SK-N-SH (cell line): ENCODE measurements at regions not wholly inside any gene's neighbourhood (a gene's known extent, or its start where the extent isn't known, plus 50 kb on each side); places are given as distances from the start of the nearest gene placed in this dataset.

Source experiments
- CTCF ChIA-PET: fragments of 300-600, 350-600 bp; formaldehyde crosslinking; extraction: SDS; loops from one replicate; lab custom pipeline; 2021; lab: Yijun Ruan, JAX
- POLR2A ChIA-PET: fragments of 350-600 bp; sonication (Branson Sonifier 250); formaldehyde crosslinking; extraction: SDS; loops from one replicate; lab custom pipeline; 2020; ENCODE audit warnings: antibody characterized with exemption, inconsistent platforms; lab: Yijun Ruan, JAX
- DNase-seq: peaks from one replicate; pipeline ENCODE4 v3.0.0; 2012
- H2AFZ ChIP-seq: fragments of 200-600 bp; sonication (generic); 2 replicates; pipeline ENCODE4 v1.8.1; 2016; ENCODE audit warnings: antibody characterized with exemption, mild to moderate bottlenecking, low read depth
- H3F3A ChIP-seq: fragments of 200-600 bp; sonication (generic); replicated peaks from 2 replicates; pipeline ENCODE3; 2016; ENCODE audit warnings: antibody characterized with exemption, mild to moderate bottlenecking; ENCODE audit not compliant: insufficient read depth
- H3K27ac ChIP-seq, 2 experiments: fragments of 200-500 bp in 1 of 2; fragments of 200-600 bp in 1 of 2; sonication (Bioruptor generic) in 1 of 2; sonication (generic), shearing (Covaris generic) in 1 of 2; 2 replicates each; pipeline versions ENCODE4 v1.5.1 to v1.6.1; 2014 to 2016; ENCODE audit warnings: low read depth in 2 of 2, inconsistent platforms in 1 of 2, low read length in 1 of 2, mild to moderate bottlenecking in 1 of 2, mixed read lengths in 1 of 2
- H3K27me3 ChIP-seq: fragments of 200-600 bp; sonication (generic), shearing (Covaris generic); 2 replicates; pipeline ENCODE4 v1.6.1; 2016; ENCODE audit warnings: mixed run types; ENCODE audit not compliant: insufficient read depth
- H3K36me3 ChIP-seq, 2 experiments: fragments of 200-500 bp in 1 of 2; fragments of 200-600 bp in 1 of 2; sonication (Bioruptor generic) in 1 of 2; sonication (generic) in 1 of 2; replicated peaks in 1 of 2; 2 replicates each; pipeline versions ENCODE3 to v1.5.1; 2014 to 2016; ENCODE audit warnings: low read length in 1 of 2, mild to moderate bottlenecking in 1 of 2; ENCODE audit not compliant: insufficient read depth in 2 of 2, control insufficient read depth in 1 of 2
- H3K4me1 ChIP-seq, 2 experiments: fragments of 200-500 bp in 1 of 2; fragments of 200-600 bp in 1 of 2; sonication (Bioruptor generic) in 1 of 2; sonication (generic), shearing (Covaris generic) in 1 of 2; 2 replicates each; pipeline versions ENCODE4 v1.5.1 to v1.6.1; 2014 to 2016; ENCODE audit warnings: low read depth in 1 of 2, low read length in 1 of 2, mixed run types in 1 of 2; ENCODE audit not compliant: insufficient read depth in 2 of 2, control insufficient read depth in 1 of 2
- H3K4me2 ChIP-seq: fragments of 200-600 bp; sonication (generic), shearing (Covaris generic); 2 replicates; pipeline ENCODE4 v1.6.1; 2017; ENCODE audit warnings: mixed run types
- H3K4me3 ChIP-seq, 2 experiments: fragments of 200-500 bp in 1 of 2; fragments of 200-600 bp in 1 of 2; sonication (Bioruptor generic) in 1 of 2; sonication (generic), shearing (Covaris generic) in 1 of 2; 2 replicates each; pipeline versions ENCODE4 v1.5.1 to v1.8.1; 2014 to 2016; ENCODE audit warnings: low read depth in 2 of 2, inconsistent platforms in 1 of 2, low read length in 1 of 2, mild to moderate bottlenecking in 1 of 2, mixed read lengths in 1 of 2, moderate library complexity in 1 of 2
- H3K79me2 ChIP-seq: fragments of 200-600 bp; sonication (generic); 2 replicates; pipeline ENCODE4 v1.8.1; 2017; ENCODE audit warnings: mild to moderate bottlenecking; ENCODE audit not compliant: insufficient read depth
- H3K9ac ChIP-seq: fragments of 200-600 bp; sonication (generic); 2 replicates; pipeline ENCODE4 v1.6.1; 2017; ENCODE audit warnings: mixed run types
- H3K9me2 ChIP-seq: fragments of 200-600 bp; sonication (generic); 2 replicates; pipeline ENCODE4 v1.6.1; 2017; ENCODE audit warnings: mixed run types
- H3K9me3 ChIP-seq: fragments of 200-600 bp; sonication (generic); 2 replicates; pipeline ENCODE4 v1.6.1; 2017; ENCODE audit warnings: mixed run types, mild to moderate bottlenecking, moderate library complexity
- H4K20me1 ChIP-seq: fragments of 200-600 bp; sonication (generic); 2 replicates; pipeline ENCODE4 v1.6.1; 2017; ENCODE audit warnings: mild to moderate bottlenecking, mixed run types; ENCODE audit not compliant: insufficient read depth
- EP300 ChIP-seq, 2 experiments: IDR thresholded peaks; 2 replicates each; pipeline versions ENCODE4 v1.4.0 to v1.6.1; 2012; ENCODE audit warnings: borderline replicate concordance in 1 of 2, low read depth in 1 of 2, low read length in 1 of 2
- FOXJ3 ChIP-seq: sonication (generic); formaldehyde crosslinking; IDR thresholded peaks from 2 replicates; pipeline ENCODE4 v1.5.1; 2020; ENCODE audit warnings: mild to moderate bottlenecking, missing genetic modification reagents
- GABPA ChIP-seq: IDR thresholded peaks from 2 replicates; pipeline ENCODE4 v1.4.0; 2012; ENCODE audit warnings: low read depth, mild to moderate bottlenecking
- GATA2 ChIP-seq: sonication (generic); formaldehyde crosslinking; IDR thresholded peaks from 2 replicates; pipeline ENCODE4 v1.5.0; 2020; ENCODE audit warnings: mild to moderate bottlenecking, missing genetic modification reagents
- IRF3 ChIP-seq: fragments of 150-350 bp; IDR thresholded peaks from 2 replicates; pipeline ENCODE4 v1.6.1; 2016; ENCODE audit warnings: mild to moderate bottlenecking, low read depth, low read length
- JUND ChIP-seq: IDR thresholded peaks from 2 replicates; pipeline ENCODE4 v1.4.0; 2012
- NFIC ChIP-seq: IDR thresholded peaks from 2 replicates; pipeline ENCODE4 v1.4.0; 2012; ENCODE audit warnings: borderline replicate concordance
- NRF1 ChIP-seq: IDR thresholded peaks from 2 replicates; pipeline ENCODE4 v1.6.1; 2012; ENCODE audit warnings: low read depth, mild to moderate bottlenecking, low read length
- PBX3 ChIP-seq: IDR thresholded peaks from 2 replicates; pipeline ENCODE4; 2012
- POLR2AphosphoS5 ChIP-seq: IDR thresholded peaks from 2 replicates; pipeline ENCODE4 v1.6.1; 2012; ENCODE audit warnings: low read depth, low read length
- RAD21 ChIP-seq: IDR thresholded peaks from 2 replicates; pipeline ENCODE4 v1.6.1; 2012; ENCODE audit warnings: mild to moderate bottlenecking, low read length
- RCOR1 ChIP-seq: fragments of 150-350 bp; IDR thresholded peaks from 2 replicates; pipeline ENCODE4 v1.6.1; 2017; ENCODE audit warnings: antibody characterized with exemption, low read length
- SIN3A ChIP-seq: IDR thresholded peaks from 2 replicates; pipeline ENCODE4 v1.6.1; 2012; ENCODE audit warnings: low read depth, mild to moderate bottlenecking, low read length, moderate library complexity, borderline replicate concordance
- ZBTB33 ChIP-seq: IDR thresholded peaks from 2 replicates; pipeline ENCODE4 v1.4.0; 2012; ENCODE audit warnings: low read depth, borderline replicate concordance
- WGBS: methylation state at CpG from one replicate; pipeline ENCODE4 v1.1.6; 2017; ENCODE audit warnings: low lambda C conversion rate; 5-methylcytosine and 5-hydroxymethylcytosine counted together

- no peaks in the 10 kb centered on the region for H3F3A ChIP-seq
- peak overlapping the region; percentile 82 for H3K4me2 ChIP-seq
- peak overlapping the region; percentile 36 to 54; a peak in 3 of 4 replicates for H3K4me3 ChIP-seq
- CTCF ChIA-PET, result interaction anchor here (0.6 to 1.3 kb wide), 3 partner anchors 163 to 443 kb away, joined by 3 to 5 read pairs (median 4); no protein-coding TSS in a partner anchor
- no peaks in the 10 kb centered on the region for H3K9me2 ChIP-seq
- peaks cover 7% of the 10 kb centered on the region; the same call in 1 of the 2 replicates for H3K27me3 ChIP-seq
- H3K36me3 ChIP-seq, result no peaks in the 10 kb centered on the region
- POLR2A ChIA-PET, result interaction anchor here (0.7 to 1.7 kb wide), 4 partner anchors 10 to 408 kb away, joined by 3 to 6 read pairs (median 4); partner anchors contain the start of gene MAPKAP1
- H3K27ac ChIP-seq, result peak overlapping the region; percentile 41 to 97; a peak in 3 of 4 replicates
- peak; percentile 49 for TF ChIP-seq GATA2 (CRISPR knock-in tag)
- TF ChIP-seq PBX3, result peak; percentile 53
- no peak for TF ChIP-seq IRF3
- peak; percentile 8; the same call in 1 of the 2 replicates for TF ChIP-seq RAD21
- no peak for TF ChIP-seq NRF1
- no peak; the same call in 1 of the 2 replicates for TF ChIP-seq RCOR1
- no peak for TF ChIP-seq ZBTB33
- TF ChIP-seq SIN3A, result no peak
- TF ChIP-seq GABPA, result no peak
- TF ChIP-seq POLR2AphosphoS5, result no peak
- TF ChIP-seq EP300 (IDR thresholded peaks at IDR 0.05; ENCODE audit: borderline replicate concordance in 1 of 2, low read depth in 1 of 2, low read length in 1 of 2), result peak in 1 of 2 experiments; percentile 46; a peak in 1 of 4 replicates
- no peak for TF ChIP-seq FOXJ3 (CRISPR knock-in tag)
- no peak for TF ChIP-seq NFIC
- TF ChIP-seq JUND, result no peak
- no peaks in the 10 kb centered on the region for H3K9me3 ChIP-seq
- peak overlapping the region; percentile 17; the same call in 1 of the 2 replicates for H2AFZ ChIP-seq
- H3K79me2 ChIP-seq, result no peaks in the 10 kb centered on the region
- H4K20me1 ChIP-seq, result no peaks in the 10 kb centered on the region
- peak overlapping the region; percentile 27; the same call in 1 of the 2 replicates for H3K9ac ChIP-seq
- DNase-seq, result peak; percentile 80
- H3K4me1 ChIP-seq, result peaks cover 0 to 35% of the 10 kb centered on the region in 2 experiments; a peak in 2 of 4 replicates
- WGBS, result 24% methylated on average over 16 of the region's 16 CpGs
Measured at GRCh38 chr9:126058591-126058990, 268.0 kb upstream of the MVB12B start.
